Putamen (tissue), 1 donor: ENCODE measurements at regions not wholly inside any gene's neighbourhood (a gene's known extent, or its start where the extent isn't known, plus 50 kb on each side); places are given as distances from the start of the nearest gene placed in this dataset.

ENCODE experiments used
- DNase-seq: peaks from one replicate; pipeline ENCODE4 v3.0.0-alpha.2; 2016; ENCODE audit warnings: low spot score

DNA sequence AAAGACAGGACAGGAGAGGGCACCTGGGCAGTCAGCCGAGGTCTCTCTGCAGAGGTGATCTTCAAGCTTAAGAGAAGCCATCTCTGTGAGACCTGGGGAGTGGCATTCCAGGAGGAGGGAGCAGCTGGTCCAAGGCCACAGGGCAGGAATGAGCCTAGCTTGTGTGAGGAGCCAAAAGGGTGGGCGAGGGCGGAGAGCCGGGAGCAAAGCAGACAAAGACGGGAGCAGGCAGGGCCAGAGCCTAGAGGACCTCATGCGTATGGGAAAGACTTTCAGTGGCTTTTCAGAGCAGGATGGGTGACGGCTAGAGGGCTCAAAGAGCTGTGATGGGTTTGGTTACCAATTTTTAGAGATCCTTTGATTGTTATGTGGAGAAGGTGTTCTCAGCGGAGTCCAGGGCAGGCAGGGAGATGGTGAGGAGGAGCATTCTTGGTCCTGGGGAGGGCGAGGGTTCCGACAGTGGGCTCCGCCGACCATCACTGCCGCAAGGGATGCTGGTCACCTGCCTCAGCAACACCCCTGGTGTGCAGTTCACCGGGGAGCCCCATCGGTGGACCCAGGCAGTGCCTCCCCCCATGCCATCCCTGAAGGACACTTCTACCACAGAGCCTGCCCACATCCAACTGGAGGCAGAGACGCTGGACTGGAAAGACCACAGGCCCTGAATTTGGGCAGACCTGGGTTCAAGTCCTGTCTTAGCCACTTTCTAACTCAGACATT, 122.9 kb upstream of the IRF2BP2 start:
- DNase-seq = no peak

DNA sequence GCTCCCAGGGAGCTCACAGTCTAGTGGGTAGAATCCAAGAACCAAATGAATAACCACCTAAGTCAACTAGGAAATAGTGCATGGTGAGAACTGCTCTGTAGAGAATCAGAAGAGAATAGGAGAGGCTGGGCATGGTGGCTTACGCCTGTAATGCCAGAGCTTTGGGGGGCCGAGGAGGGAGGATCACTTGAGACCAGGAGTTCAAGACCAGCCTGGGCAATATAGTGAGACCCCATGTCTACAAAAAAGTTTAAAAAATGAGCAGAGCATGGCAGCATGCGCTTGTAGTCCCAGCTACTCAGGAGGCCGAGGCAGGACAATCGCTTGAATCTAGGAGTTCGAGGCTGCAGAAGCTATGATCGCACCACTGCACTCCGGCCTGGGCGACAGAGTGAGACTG, 122.3 kb upstream of the IRF2BP2 start:
- DNase-seq = no peak

DNA sequence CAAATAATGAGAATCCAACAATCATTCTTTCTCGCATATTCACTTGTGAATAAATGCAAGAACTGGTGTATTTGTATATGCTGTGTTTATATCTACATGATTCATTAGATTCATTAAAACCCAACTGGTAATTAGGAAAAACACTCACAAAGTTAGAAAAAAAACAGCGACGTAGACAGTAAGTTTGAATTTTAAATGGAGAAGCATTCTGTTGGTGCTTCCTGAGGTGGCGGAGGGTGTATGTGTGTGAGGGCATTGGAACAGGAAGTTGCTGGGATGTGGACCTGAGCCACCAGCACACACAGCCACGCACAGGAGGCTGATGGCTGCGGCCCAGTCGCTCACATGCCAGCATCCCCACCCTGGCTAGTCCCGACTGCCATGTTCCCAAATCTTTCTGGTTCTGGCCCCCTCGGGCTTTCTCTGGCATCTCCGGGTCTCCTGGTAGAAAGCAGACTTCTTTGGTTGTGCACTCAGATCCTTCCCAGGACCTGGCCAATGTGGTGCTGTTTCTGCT, 121.6 kb upstream of the IRF2BP2 start:
- no peak for DNase-seq

DNA sequence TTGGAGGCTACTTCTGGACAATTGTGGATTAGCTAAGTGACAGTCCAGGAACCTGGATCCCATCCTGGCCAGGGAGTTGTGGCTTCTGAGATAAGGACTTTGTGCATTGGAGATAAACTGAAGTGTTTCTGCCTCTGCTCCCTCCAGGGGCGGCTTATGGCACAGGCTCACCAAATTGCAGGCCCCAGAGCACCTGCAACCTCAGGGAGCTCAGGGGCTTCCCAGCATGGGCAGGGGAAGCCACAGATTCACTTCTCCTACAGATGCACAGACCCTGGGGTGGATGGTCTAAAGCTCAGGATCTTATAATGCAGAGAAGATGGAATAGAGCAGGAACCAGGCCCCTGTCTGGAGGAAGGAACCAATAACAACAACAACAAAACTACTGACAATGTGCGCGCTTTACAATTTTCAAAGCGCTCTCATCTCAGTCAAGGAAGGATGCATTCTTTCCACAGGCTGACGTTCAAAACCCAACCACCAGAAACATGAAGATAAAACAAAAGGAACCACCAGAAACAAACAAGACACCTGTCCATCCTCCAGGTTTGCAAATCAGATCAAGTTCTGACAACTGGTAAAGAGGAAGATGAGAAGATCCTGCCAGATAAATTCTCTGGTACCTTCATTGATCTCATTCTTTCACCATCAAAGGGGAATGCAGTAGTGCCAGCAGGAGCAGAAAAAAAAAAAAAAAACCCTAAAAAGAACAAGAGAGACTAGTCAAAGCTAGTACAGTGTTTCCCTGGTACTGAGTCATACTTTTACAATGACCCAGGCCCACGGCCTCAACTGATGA, 121.0 kb upstream of the IRF2BP2 start:
- DNase-seq = no peak

DNA sequence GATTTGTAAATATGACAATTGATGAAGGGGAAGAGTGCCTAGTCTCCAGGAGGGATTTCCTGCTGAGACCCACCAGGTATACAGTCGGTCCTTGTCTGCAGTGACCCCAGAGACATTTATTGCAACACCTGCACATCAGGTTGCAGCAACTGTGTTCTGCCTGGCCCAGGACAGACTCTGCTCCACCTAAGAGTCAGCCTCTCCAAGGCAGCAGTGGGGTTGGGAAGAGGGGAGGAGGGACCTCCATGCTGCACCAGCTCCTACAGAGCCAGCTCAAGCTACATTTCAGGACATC, 120.4 kb upstream of the IRF2BP2 start:
- DNase-seq = no peak

DNA sequence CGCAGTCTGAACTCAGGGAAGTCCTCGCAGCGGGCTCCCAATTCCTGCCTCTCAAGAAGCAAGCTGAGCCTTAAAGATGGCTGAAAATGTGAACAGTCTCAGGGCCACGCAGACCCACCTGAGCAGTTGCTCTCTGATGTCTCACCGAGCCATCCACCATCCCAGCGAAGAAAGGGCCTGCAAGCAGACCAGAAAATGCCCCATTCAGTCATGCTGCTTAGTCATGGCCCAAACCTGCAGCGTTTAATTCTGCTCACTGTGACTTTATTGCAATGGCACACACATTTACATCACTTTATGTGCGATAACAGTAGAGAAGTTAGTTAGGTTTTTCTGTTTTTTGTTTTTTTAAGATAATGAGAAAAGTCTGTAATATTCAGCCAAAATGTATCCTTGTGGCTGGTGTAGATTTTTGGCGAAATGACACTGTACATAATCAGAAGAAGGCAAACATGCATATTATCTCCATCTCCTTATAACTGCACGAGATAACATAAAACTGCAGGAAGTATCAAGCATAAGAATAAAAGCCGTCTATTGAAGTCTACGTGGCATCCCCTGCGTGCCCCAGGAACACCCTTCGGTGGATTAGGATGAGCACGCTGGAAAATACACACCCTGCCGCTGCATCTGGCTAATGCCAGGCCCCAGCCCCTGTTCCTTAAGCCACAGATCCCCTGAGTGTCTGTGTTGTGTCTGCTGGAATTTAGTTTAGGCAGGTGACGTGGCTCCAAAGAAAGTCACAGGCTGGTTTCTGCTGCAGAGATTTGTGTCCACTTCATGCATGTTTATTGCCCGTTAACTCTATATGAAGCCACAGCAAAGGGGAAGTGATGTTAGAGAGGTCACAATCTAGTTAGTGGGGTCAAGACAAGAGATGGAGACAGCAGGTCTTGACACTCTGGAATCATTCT, 119.8 kb upstream of the IRF2BP2 start:
- no peak for DNase-seq

DNA sequence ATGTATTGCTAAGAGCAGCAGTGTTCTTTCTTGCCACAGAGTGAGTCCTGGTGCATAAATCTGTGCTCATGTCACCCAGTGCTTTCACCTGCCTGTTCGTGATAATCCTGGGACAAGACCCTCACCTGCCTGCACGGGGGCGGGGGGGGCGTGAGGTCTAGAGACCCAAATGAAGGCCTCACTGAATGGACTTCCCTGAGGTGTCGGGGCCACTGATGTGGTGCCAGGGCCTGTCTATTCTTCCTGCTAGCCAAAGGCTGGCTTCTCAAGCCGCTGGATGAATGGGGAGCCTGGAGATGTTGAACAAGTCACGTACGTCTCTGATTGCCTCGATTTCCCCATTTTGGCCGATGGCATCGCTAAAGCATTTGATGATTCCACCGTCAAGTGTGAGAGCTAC, 118.8 kb upstream of the IRF2BP2 start:
- DNase-seq = no peak

DNA sequence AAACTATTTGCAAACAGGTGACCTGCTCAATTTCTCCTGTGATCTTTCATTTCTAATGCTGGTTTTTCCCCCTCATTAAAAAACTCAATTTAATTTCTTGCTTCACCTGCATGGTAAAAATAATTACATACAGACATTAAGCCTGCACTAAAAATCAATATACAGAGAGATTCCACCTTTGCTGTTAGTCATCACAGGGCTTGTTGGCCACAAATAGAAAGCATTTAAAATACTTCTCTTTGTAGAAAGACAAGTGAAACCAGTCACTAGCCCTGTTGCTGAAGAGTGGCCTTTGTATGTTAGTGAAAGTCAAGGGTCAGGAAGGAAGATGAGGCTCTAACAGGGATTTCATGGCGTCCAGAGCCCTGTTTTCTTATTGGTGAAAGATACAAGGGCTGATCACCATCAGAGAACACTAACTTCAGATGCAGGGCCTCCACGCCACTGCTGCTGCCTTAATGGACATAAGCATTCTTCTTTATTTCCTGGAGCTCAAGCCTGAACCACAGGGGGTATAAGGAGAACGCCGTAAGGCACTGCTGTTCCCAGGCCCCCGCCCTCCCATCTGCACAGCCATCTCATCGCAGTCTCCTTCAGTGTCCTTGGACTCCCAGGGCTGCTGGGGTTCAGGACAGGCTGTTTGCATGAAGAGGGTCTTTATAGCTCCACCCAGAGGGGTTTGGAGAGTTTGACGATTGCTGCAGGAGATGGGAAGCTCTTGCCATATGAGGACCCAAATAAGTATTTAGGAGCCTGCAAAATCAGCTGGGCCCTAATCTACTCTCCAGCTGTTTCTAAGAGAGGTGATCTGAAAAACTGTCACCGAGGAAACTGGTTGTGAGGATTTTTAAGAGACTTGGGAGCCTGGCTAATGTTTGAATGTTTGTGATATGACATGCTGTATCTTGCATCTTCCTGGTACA, 117.3 kb upstream of the IRF2BP2 start:
- no peak for DNase-seq

DNA sequence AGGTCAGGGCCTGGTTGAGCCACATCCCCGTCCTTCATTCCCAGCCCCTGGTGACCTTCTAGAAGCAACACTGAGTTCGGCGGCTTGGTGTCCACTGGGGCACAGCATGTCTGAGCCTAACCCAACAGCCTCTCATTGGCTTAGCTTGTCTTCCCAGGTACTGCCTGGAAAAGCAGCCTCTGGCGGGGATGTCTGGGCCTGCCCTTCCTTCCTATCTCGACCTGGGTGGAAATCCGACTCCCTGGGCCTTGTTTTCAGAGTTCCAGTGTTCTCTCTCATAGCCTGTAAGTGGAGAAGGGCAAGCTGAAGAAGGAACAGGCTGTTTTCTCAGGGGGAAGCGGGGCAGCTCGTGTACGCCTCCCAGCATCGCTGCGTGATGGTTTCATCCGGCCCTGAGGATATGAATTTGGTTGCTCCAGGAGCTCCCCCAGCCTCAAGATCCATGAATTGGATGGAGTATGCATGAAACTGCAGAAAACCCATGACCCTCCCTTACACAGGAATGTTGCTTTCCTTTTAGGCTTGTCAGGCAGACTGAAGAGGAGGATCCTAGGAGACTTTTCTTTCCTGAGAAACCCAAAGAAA, 116.5 kb upstream of the IRF2BP2 start:
- no peak for DNase-seq

DNA sequence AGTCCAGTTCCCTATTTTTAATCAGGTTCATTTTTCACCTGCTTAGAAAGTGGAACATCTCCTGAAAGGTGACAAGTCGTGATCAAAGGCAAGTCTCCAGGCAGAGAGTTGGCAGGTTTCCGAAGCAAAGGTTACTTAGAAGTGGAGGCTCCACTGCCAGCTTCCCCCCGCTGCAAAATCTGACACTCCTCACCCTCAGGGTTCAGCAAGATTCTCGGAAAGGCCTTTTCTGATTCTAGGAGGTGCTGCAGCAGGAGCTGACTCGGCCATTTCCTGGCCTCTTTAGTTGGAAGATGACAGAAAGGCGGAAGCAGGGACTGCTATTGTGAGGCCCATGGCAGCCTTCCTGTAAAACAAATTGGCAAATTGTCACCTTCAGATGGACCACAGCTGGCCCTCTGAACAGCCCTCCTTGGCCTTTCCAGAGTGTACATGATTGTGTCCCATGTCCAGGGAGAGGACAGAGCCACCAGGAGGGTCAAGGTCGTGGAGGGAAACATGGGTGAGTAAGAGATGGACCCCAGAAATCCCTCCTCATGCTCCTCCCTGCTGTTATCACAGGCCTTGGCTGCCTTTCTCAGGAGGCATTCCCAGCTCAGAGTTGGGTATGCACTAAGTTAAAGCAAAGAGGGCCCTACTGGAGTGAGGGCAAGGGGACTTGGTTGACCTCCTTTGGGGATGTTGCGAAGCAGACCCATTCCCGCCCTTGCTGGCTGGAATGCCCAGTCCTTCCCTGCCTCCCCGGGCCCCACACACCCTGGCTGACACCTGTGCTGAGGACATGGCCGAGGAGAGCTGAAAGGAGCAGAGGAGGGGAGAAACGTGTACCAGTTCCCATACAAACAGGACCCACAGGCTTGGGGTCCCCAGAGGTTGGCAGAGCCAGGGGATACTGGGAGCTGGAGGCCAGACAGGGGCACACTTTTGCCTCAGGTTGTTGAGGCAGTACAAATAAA, 115.5 kb upstream of the IRF2BP2 start:
- DNase-seq = peak; percentile 53

DNA sequence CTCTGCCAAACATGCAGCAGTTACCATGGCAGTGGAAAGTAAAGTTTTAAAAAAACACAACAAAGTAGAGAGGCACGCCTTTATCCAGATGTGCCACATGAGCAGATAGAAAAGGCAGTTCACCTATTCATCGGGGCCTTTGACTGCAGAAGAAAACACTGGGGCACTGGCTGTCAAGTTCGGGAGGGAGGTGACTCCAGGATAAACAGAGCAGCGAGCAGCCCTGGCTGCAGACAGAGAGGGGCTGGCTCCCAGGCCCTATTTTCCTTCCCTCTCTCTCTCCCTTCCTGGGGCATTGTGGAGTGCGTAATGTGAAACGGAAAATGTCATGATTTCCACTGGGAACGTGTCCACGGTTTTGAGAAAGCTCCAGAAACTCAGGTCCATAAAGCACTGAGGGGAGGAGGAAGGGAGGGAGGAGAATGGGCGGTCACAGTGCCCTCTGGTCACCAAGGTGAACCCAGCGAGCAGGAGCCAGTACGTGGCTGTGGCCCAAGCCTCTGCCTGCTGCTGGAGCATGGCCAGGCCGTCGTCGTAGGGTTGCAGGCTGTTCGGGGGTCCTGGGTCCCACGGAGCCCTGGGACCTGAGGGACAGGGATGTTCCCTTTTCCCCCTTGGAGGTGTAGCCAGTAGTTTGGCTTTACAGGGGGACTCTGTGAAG, 114.7 kb upstream of the IRF2BP2 start:
- DNase-seq = no peak

DNA sequence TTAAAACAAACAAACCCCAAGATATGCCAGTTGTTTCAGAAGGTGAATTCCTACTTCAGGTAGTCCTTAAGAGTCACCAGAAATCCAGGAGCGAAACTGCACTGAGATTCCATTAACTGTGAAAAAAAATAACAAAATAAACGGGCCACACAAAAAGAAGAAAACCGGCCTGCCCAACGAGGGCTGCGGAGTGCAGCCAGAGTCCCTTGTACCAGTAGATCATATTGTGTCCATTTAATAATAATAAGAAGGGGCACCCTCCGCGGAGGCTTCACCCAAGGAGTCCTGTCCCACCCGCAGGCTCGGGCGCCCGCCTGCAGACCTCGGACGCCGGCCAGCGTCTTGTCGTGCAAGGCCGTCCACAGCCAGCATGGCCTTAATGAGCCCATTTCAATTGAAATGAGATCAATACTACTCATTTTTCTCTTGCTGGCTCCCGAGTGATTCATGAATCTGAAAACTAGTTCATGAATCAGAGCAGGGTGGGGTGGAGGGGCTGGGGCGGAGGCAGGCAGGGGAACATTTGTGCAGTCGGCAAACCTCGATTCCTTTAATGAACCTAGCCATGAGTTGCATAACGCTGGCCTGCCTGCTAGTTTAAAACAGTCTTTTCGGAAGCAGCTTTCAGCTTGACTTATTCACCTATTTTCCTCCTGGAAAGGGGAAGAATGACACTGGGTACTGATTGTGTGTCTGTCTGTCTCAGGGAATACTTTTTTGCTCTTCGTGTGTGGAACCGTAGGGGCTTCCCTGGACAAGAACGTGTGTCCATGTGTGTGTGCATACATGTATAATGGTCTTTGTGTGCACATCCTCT, 113.1 kb upstream of the IRF2BP2 start:
- peak; percentile 87 for DNase-seq

DNA sequence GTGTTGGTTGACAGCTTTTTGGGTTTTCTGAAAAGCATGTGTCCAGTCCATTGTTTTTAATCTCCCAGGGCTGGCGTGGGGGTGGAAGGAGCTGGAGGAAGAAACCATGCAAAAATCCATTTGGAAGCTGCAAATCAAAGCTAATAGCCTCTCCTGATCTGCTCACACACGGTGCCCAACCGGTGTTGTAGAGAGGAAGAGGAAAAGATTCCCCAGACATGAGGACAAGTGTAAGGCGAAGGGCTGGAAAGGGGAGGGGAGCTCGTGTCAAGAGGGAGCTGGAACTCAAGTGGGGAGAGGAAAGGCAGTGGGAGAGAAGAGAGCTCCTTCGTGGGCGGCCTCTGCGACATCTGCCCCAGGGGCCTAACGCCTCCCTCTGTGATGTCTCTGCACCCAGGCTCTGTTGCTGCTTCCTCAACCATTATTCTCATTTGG, 112.3 kb upstream of the IRF2BP2 start:
- no peak for DNase-seq

DNA sequence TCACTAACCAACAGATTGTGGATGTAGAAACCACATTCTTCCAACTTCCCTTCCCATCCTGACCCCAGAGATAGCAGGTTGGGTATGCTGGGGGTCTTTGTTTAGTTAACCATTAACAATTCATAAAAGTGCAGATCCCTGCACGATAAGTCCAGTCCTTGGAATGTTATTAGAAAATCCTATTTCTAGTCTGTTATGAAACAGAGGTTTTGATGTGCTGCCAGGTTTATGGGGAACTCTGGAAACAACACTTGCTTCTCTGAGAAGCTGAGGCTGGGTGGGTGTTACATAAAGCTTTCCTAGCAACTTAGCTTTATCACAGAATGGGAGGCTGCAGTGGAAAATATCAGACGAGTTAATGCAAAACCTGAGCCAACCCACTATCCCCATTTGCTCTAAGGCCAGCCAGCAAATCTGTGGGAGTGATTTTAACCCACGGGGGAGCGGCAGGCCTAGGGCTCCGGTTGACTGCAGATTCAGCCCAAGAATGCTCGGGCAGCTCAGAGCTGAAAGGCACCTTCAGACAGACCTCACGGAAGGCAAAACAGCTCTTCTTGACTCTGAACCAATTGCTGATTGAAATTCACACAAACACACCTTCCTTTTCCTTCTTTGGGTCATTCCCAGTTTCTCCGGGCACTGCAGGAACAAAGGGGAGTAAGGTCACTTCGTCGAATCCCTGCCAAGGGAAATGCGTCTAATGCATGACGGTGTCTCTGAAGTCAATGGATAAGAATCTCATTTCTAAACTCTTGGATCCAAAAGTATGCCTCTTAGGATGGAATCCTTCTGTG, 111.7 kb upstream of the IRF2BP2 start:
- DNase-seq = peak; percentile 66

DNA sequence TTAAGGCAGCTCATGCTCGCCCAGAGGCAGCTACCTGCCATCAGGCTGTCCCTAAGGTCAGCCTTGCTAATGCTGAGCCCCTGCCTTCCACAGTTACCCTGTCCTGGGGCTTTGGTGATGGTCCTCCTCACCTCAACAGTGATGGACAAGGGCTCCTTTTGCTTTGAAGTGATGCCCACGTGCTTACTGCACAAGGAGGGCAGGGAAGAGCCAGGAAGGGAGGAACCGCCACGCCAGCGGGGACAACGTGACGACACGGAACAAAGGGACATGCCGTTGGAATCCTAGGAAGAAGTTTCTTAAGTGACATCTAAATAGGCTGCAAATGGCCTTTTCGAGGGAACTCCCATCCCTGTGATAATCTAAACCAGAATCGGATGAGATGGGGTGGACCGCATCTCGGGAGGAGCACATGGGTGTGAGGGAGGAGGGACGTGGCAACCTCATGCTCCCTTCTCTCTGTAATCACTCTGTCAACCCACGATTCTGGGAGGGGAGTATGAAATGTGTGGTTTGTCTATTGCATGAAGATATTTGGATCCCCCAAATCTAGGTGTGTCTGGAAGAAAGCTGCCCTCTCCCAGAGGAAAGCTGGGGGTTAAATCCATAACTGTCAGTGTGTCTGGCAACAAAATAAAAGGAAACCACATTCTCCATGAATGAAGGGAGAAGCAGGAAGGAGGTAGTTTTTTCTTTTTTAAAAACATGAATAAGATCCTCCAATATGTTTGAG, 110.9 kb upstream of the IRF2BP2 start:
- DNase-seq = no peak

DNA sequence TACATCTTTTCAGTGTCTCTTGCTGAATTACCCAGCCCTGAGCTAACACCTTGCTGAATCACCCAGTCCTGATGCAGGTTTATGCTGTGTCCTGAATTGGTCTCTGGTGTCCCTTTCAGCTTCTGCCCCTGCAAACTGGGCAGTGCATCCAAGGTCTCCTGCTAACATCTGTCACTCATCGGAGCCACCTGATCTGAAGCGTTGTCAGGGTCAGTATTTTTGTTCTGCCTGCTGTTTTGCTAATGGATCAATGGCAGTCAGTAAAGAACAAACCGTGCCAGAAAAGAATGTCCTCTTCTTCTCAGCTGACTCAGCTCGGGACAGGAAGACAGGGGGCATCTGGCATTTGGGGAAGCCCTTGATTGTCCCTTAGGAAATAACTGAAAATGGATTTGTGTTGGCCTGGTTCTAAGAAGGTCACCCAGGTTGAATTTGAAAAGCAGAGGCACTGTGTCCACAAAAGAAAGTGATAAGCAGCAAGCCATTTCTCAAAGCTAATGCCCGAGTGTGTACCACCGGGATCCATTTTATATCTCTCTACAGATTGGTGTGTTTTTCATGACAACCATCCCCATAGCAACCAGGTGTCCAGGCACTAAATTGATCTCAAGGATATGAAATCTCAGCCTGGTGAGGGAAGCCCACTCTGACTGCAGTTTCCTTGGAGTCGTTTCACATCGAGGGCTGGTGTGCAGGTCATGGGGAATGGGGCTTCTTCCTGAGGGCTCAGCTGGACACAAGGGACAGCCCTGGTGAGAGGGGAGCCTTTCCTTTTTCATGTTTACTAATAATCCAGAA, 109.7 kb upstream of the IRF2BP2 start:
- no peak for DNase-seq
